Panc1 (cell line): ENCODE measurements at regions not wholly inside any gene's neighbourhood (a gene's known extent, or its start where the extent isn't known, plus 50 kb on each side); places are given as distances from the start of the nearest gene placed in this dataset.

Source experiments
- ATAC-seq: fragments of 200-7000 bp; cut with Tn5 transposase; 2 replicates; pipeline ENCODE4 v1.9.1; 2020; ENCODE audit warnings: mild to moderate bottlenecking, moderate library complexity
- BruUV-seq: library from RNA; stranded (reverse); fragments of 400-500 nt; replicated peaks from 2 replicates; lab custom pipeline; 2021; lab: Mats Ljungman, UMichigan
- CTCF ChIA-PET: fragments of 300-600 bp; sonication (Branson Sonifier 250); formaldehyde crosslinking; loops from one replicate; lab custom pipeline; 2022; ENCODE audit warnings: antibody characterized with exemption; lab: Charles Lee
- POLR2A ChIA-PET: fragments of 300-600 bp; sonication (Branson Sonifier 250); formaldehyde crosslinking; loops from one replicate; lab custom pipeline; 2022; ENCODE audit warnings: antibody characterized with exemption; lab: Charles Lee
- DNase-seq: peaks from one replicate; pipeline ENCODE4 v3.0.0-alpha.2; 2010; ENCODE audit warnings: low read depth, low spot score
- H3K27ac ChIP-seq: 2 replicates; pipeline ENCODE4 v1.5.1; 2011; ENCODE audit warnings: mild to moderate bottlenecking, low read length, inconsistent platforms
- H3K27me3 ChIP-seq: fragments of 200-500 bp; sonication (Bioruptor generic); 2 replicates; pipeline ENCODE4 v1.6.0; 2014; ENCODE audit warnings: low read length, inconsistent platforms; ENCODE audit not compliant: control insufficient read depth, insufficient read depth
- H3K36me3 ChIP-seq: fragments of 200-500 bp; sonication (Bioruptor generic); 2 replicates; pipeline ENCODE4 v1.5.1; 2014; ENCODE audit warnings: inconsistent platforms, mild to moderate bottlenecking, low read length, moderate library complexity; ENCODE audit not compliant: control insufficient read depth, insufficient read depth
- H3K4me1 ChIP-seq: 2 replicates; pipeline ENCODE4 v1.5.1; 2011; ENCODE audit warnings: inconsistent platforms, mild to moderate bottlenecking, low read length, moderate library complexity; ENCODE audit not compliant: control insufficient read depth, insufficient read depth
- H3K4me3 ChIP-seq, 2 experiments: 2 replicates each; pipeline ENCODE4 v1.5.1; 2011 to 2012; ENCODE audit warnings: low read depth in 2 of 2, low read length in 2 of 2, mild to moderate bottlenecking in 2 of 2, inconsistent platforms in 1 of 2, moderate library complexity in 1 of 2
- H3K9me3 ChIP-seq: fragments of 200-500 bp; sonication (Bioruptor generic); 2 replicates; pipeline ENCODE4 v1.5.1; 2014; ENCODE audit warnings: low read depth, mild to moderate bottlenecking, inconsistent platforms, low read length, moderate library complexity; ENCODE audit not compliant: control insufficient read depth, insufficient read depth
- CTCF ChIP-seq: fragments of 450-650 bp; IDR thresholded peaks from 2 replicates; pipeline ENCODE4 v1.5.1; 2017; ENCODE audit warnings: mild to moderate bottlenecking
- POLR2AphosphoS5 ChIP-seq: IDR thresholded peaks from 2 replicates; pipeline ENCODE4 v1.6.1; 2012; ENCODE audit warnings: mild to moderate bottlenecking, low read depth, low read length, moderate library complexity
- REST ChIP-seq, 2 experiments: IDR thresholded peaks; 2 replicates each; pipeline ENCODE4 v1.6.1; 2011 to 2012; ENCODE audit warnings: low read depth in 2 of 2, control low read depth in 1 of 2, low read length in 1 of 2, mild to moderate bottlenecking in 1 of 2, moderate library complexity in 1 of 2; ENCODE audit not compliant: insufficient read depth in 1 of 2
- SIN3A ChIP-seq: IDR thresholded peaks from 2 replicates; pipeline ENCODE4 v1.6.1; 2012; ENCODE audit warnings: low read depth, mild to moderate bottlenecking, low read length, moderate library complexity, borderline replicate concordance; ENCODE audit not compliant: insufficient read depth
- TCF7L2 ChIP-seq: IDR thresholded peaks from 2 replicates; pipeline ENCODE4 v1.6.1; 2011; ENCODE audit warnings: mild to moderate bottlenecking, low read depth, low read length, inconsistent platforms
- in situ Hi-C: cut with HindIII; loops from 2 replicates; pipeline ENCODE4 v1.10.0; 2016; ENCODE audit warnings: low sequenced_read_pairs, low pct_unique_long_range_greater_than_20kb
- intact Hi-C: fragments of 100-400 bp; cut with micrococcal nuclease; formaldehyde crosslinking; loops from one replicate; pipeline ENCODE4 v1.10.0; 2022; ENCODE audit not compliant: unreplicated experiment

GRCh38 chr3:191148131-191148530, 50.9 kb upstream of the OSTN start:
- H3K27ac ChIP-seq, result no peak overlapping the region
- TF ChIP-seq SIN3A, result no peak
- TF ChIP-seq POLR2AphosphoS5, result no peak
- no peak for TF ChIP-seq REST (IDR thresholded peaks at IDR 0.05; ENCODE audit: insufficient read depth in 1 of 2, low read depth in 2 of 2, low read length in 1 of 2)
- TF ChIP-seq CTCF, result no peak
- TF ChIP-seq TCF7L2, result no peak
- in situ Hi-C loops, result no loop called here
- ATAC-seq (no peak), DNase-seq (no peak)
- H3K27me3 ChIP-seq, result no peaks in the 10 kb centered on the region
- intact Hi-C loops, result no loop called here
- H3K9me3 ChIP-seq, result no peaks in the 10 kb centered on the region
- ChIA-PET CTCF (no interaction called here), POLR2A (no interaction called here)
- H3K4me3 ChIP-seq, result no peak overlapping the region
- no peaks in the 10 kb centered on the region for H3K36me3 ChIP-seq
- H3K4me1 ChIP-seq, result no peaks in the 10 kb centered on the region
- no TSS peak for BruUV-seq

GRCh38 chr3:191143224-191143623, 55.8 kb upstream of the OSTN start:
- intact Hi-C loops, result no loop called here
- in situ Hi-C loops, result no loop called here
- no peak for ATAC-seq

More at GRCh38 chr3:191143224-191143623, 55.8 kb upstream of the OSTN start:
- no TSS peak for BruUV-seq
- ChIA-PET CTCF (interaction anchor here (0.5 kb wide), 1 partner anchor 719 kb away, joined by 3 read pairs; no protein-coding TSS in a partner anchor), POLR2A (no interaction called here)
- DNase-seq, result no peak
- TF ChIP-seq REST (IDR thresholded peaks at IDR 0.05; ENCODE audit: insufficient read depth in 1 of 2, low read depth in 2 of 2, low read length in 1 of 2) (no peak), POLR2AphosphoS5 (no peak), CTCF (no peak), SIN3A (no peak), TCF7L2 (no peak)
- Histone ChIP-seq H3K4me3 (no peak overlapping the region), H3K27ac (no peak overlapping the region), H3K36me3 (no peaks in the 10 kb centered on the region), H3K9me3 (peaks cover 6% of the 10 kb centered on the region; the same call in 1 of the 2 replicates), H3K4me1 (no peaks in the 10 kb centered on the region), H3K27me3 (no peaks in the 10 kb centered on the region)
